Esophagus muscularis mucosa (tissue), 4 donors: ENCODE measurements at regions not wholly inside any gene's neighbourhood (a gene's known extent, or its start where the extent isn't known, plus 50 kb on each side); places are given as distances from the start of the nearest gene placed in this dataset.

Experiments
- DNase-seq: peaks from one replicate; pipeline ENCODE4 v3.0.0-alpha.2; 2017; ENCODE audit errors: extremely low spot score
- H3K27ac ChIP-seq, 4 donors: fragments of 200-600 bp; sonication (generic); replicated peaks in 1 of 4; 1 replicate in 3 of 4; 2 replicates in 1 of 4; pipeline ENCODE4 v1.5.1; 2016 to 2019; ENCODE audit warnings: mild to moderate bottlenecking in 1 of 4
- H3K27me3 ChIP-seq, 4 donors: fragments of 200-600 bp; sonication (generic); one replicate each; pipeline versions ENCODE4 v1.5.1 to v1.6.0; 2016 to 2019
- H3K36me3 ChIP-seq, 4 donors: fragments of 200-600 bp; sonication (generic); one replicate each; pipeline ENCODE4 v1.5.1; 2016 to 2019
- H3K4me1 ChIP-seq, 4 donors: fragments of 200-600 bp; sonication (generic); one replicate each; pipeline ENCODE4 v1.5.1; 2016 to 2019
- H3K4me3 ChIP-seq, 4 donors: fragments of 200-600 bp; sonication (generic); 1 replicate in 2 of 4; 2 replicates in 2 of 4; pipeline ENCODE4 v1.5.1; 2016 to 2019; ENCODE audit warnings: mild to moderate bottlenecking in 4 of 4, moderate library complexity in 1 of 4
- H3K9me3 ChIP-seq, 4 donors: fragments of 200-600 bp; sonication (generic); 1 replicate in 3 of 4; 2 replicates in 1 of 4; pipeline ENCODE4 v1.5.1; 2016 to 2019
- CTCF ChIP-seq, 3 experiments: fragments of 200-600 bp in 2 of 3; fragments of 450-650 bp in 1 of 3; sonication (generic) in 2 of 3; IDR thresholded peaks; one replicate each; pipeline ENCODE4 v1.5.1; 2017 to 2019; ENCODE audit warnings: antibody characterized with exemption in 3 of 3, mild to moderate bottlenecking in 2 of 3, moderate library complexity in 1 of 3
- EP300 ChIP-seq: sonication (generic); formaldehyde crosslinking; IDR thresholded peaks from one replicate; pipeline ENCODE4 v1.6.1; 2017; ENCODE audit warnings: antibody characterized with exemption
- POLR2A ChIP-seq: fragments of 450-650 bp; IDR thresholded peaks from one replicate; pipeline ENCODE4 v1.6.1; 2017; ENCODE audit warnings: antibody characterized with exemption, moderate library complexity, mild to moderate bottlenecking, low read depth
- POLR2AphosphoS5 ChIP-seq, 2 donors: sonication (generic); formaldehyde crosslinking; IDR thresholded peaks; one replicate each; pipeline ENCODE4 v1.6.1; 2017; ENCODE audit warnings: antibody characterized with exemption in 2 of 2
- WGBS: methylation state at CpG from one replicate; pipeline ENCODE4 v1.1.5; 2018; 5-methylcytosine and 5-hydroxymethylcytosine counted together
- intact Hi-C: fragments of 100-400 bp; cut with DNase I; formaldehyde crosslinking; loops from one replicate; pipeline ENCODE4 v1.15.1; 2023

GRCh38 chr1:98406352-98407088 lies 255.0 kb upstream of the SNX7 start:
- Histone ChIP-seq H3K9me3 (no peaks in the 10 kb centered on the region), H3K4me3 (no peak overlapping the region), H3K27me3 (no peaks in the 10 kb centered on the region), H3K36me3 (no peaks in the 10 kb centered on the region), H3K27ac (no peak overlapping the region), H3K4me1 (no peaks in the 10 kb centered on the region)
- TF ChIP-seq POLR2A, result no peak
- TF ChIP-seq CTCF (IDR thresholded peaks at IDR 0.05), result no peak
- TF ChIP-seq POLR2AphosphoS5 (IDR thresholded peaks at IDR 0.05), result no peak
- TF ChIP-seq EP300, result no peak
- intact Hi-C loops, result no loop called here
- no peak for DNase-seq
- 97% methylated on average over 1 of the region's 1 CpG for WGBS

GRCh38 chr1:98405581-98406074 lies 255.9 kb upstream of the SNX7 start:
- 36% methylated on average over 3 of the region's 3 CpGs for WGBS

GRCh38 chr1:98404866-98405265 lies 256.7 kb upstream of the SNX7 start:
- Histone ChIP-seq H3K27ac (no peak overlapping the region), H3K27me3 (no peaks in the 10 kb centered on the region), H3K36me3 (no peaks in the 10 kb centered on the region), H3K9me3 (no peaks in the 10 kb centered on the region), H3K4me3 (no peak overlapping the region), H3K4me1 (no peaks in the 10 kb centered on the region)
- DNase-seq, result no peak
- no peak for TF ChIP-seq EP300
- TF ChIP-seq POLR2AphosphoS5 (IDR thresholded peaks at IDR 0.05), result no peak
- no peak for TF ChIP-seq CTCF (IDR thresholded peaks at IDR 0.05)
- intact Hi-C loops, result no loop called here
- 76% methylated on average over 2 of the region's 2 CpGs for WGBS

More at GRCh38 chr1:98405581-98406074, 255.9 kb upstream of the SNX7 start:
- no peak for DNase-seq
- H3K4me1 ChIP-seq, result no peaks in the 10 kb centered on the region
- no peak for TF ChIP-seq POLR2AphosphoS5 (IDR thresholded peaks at IDR 0.05)
- TF ChIP-seq EP300, result no peak
- TF ChIP-seq CTCF (IDR thresholded peaks at IDR 0.05), result no peak
- no peak for TF ChIP-seq POLR2A
- no peaks in the 10 kb centered on the region for H3K36me3 ChIP-seq
- no peaks in the 10 kb centered on the region for H3K27me3 ChIP-seq
- H3K4me3 ChIP-seq, result no peak overlapping the region
- intact Hi-C loops, result no loop called here
- H3K27ac ChIP-seq, result no peak overlapping the region
- H3K9me3 ChIP-seq, result no peaks in the 10 kb centered on the region

GRCh38 chr1:98403963-98404480 lies 257.5 kb upstream of the SNX7 start:
- Histone ChIP-seq H3K4me3 (no peak overlapping the region), H3K27ac (no peak overlapping the region), H3K4me1 (no peaks in the 10 kb centered on the region), H3K27me3 (no peaks in the 10 kb centered on the region), H3K36me3 (no peaks in the 10 kb centered on the region), H3K9me3 (no peaks in the 10 kb centered on the region)
- intact Hi-C loops, result no loop called here
- DNase-seq, result no peak
- TF ChIP-seq EP300, result no peak
- TF ChIP-seq POLR2A, result no peak
- TF ChIP-seq POLR2AphosphoS5 (IDR thresholded peaks at IDR 0.05), result no peak
- no peak for TF ChIP-seq CTCF (IDR thresholded peaks at IDR 0.05)
- 67% methylated on average over 2 of the region's 2 CpGs for WGBS
